GM12892 (cell line): ENCODE measurements at regions not wholly inside any gene's neighbourhood (a gene's known extent, or its start where the extent isn't known, plus 50 kb on each side); places are given as distances from the start of the nearest gene placed in this dataset.

Experiments used
- POLR2A ChIP-seq: IDR thresholded peaks from 2 replicates; pipeline ENCODE4 v1.6.1; 2011; ENCODE audit warnings: low read depth, low read length, control low read depth
- POLR2AphosphoS5 ChIP-seq: IDR thresholded peaks from 2 replicates; pipeline ENCODE4 v1.6.1; 2011; ENCODE audit warnings: low read depth, low read length, control low read depth
- TAF1 ChIP-seq: IDR thresholded peaks from 2 replicates; pipeline ENCODE4 v1.6.1; 2011; ENCODE audit warnings: low read depth, mild to moderate bottlenecking, control low read depth, low read length, borderline replicate concordance

GRCh38 chr10:78571891-78572290, 496.9 kb upstream of the ZMIZ1 start:
- TF ChIP-seq POLR2AphosphoS5 (no peak), TAF1 (no peak), POLR2A (no peak)
